ENCODE measurements at regions not wholly inside any gene's neighbourhood (a gene's known extent, or its start where the extent isn't known, plus 50 kb on each side); places are given as distances from the start of the nearest gene placed in this dataset.

DNA sequence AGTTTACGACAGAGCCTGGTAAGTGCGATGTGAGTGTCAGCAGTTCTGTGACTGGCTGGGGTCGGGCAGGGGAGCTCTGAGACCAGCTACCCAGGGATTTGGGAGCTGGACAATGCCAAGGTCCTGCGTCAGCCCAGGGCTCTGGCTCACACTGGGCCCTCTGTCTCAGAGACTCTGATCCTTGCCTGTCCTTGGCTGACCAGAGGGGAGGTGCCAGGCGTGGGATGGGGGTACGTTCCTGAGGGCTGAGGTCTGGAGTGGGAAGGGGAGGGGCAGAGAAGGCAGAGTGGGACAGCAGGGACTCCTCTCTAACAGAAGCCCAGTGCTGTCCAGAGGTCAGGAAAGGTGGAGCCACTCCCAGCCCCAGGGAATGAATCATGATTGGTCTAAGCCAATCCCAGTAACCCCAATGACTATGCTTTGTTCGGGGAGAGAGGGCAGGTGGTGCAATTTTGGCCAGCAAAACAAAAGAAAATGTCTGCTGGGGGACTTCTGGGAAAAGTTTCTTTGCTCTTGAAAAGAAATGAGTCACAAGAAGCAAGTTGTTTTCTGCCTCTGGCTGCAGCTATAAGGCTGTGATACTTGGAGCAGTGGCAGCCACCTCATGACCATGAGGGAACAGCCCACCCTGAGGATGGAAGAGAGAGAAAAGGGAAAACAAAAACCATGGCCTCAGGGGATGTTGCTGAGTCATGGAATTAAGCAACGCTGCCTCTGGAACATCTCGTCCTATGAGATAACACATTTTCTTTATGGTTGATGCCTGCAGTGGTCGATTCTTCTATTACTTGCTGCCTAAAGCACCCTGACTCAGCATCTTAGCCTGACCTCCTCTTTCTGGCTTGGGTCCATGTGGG lies 108.3 kb downstream of the CHST1 start:
- no peaks in the 10 kb centered on the region for H3K9me3 ChIP-seq (ENCODE audit: insufficient read depth, low read length)
- no peak overlapping the region for H3K4me2 ChIP-seq (ENCODE audit: low read length)
- no peak overlapping the region for H2AFZ ChIP-seq (ENCODE audit: low read depth, low read length)
- H4K20me1 ChIP-seq (ENCODE audit: insufficient read depth, low read length): no peaks in the 10 kb centered on the region
- no peaks in the 10 kb centered on the region for H3K36me3 ChIP-seq (replicated peaks; ENCODE audit: low read depth, low read length)
- H3K27ac ChIP-seq (ENCODE audit: low read length): no peak overlapping the region
- H3K9ac ChIP-seq (ENCODE audit: low read length): no peak overlapping the region
- no peaks in the 10 kb centered on the region for H3K79me2 ChIP-seq (ENCODE audit: low read length)
- no peak overlapping the region for H3K4me3 ChIP-seq (ENCODE audit: low read length)
- peaks cover 13% of the 10 kb centered on the region for H3K27me3 ChIP-seq (ENCODE audit: low read depth, low read length)
- TF ChIP-seq, protein P1, sequence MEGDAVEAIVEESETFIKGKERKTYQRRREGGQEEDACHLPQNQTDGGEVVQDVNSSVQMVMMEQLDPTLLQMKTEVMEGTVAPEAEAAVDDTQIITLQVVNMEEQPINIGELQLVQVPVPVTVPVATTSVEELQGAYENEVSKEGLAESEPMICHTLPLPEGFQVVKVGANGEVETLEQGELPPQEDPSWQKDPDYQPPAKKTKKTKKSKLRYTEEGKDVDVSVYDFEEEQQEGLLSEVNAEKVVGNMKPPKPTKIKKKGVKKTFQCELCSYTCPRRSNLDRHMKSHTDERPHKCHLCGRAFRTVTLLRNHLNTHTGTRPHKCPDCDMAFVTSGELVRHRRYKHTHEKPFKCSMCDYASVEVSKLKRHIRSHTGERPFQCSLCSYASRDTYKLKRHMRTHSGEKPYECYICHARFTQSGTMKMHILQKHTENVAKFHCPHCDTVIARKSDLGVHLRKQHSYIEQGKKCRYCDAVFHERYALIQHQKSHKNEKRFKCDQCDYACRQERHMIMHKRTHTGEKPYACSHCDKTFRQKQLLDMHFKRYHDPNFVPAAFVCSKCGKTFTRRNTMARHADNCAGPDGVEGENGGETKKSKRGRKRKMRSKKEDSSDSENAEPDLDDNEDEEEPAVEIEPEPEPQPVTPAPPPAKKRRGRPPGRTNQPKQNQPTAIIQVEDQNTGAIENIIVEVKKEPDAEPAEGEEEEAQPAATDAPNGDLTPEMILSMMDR (IDR thresholded peaks at IDR 0.05; ENCODE audit: low read depth, low read length): no peak
- no peak for TF ChIP-seq EZH2phosphoT487 (IDR thresholded peaks at IDR 0.05; ENCODE audit: low read depth)
- no peaks in the 10 kb centered on the region for H3K4me1 ChIP-seq (ENCODE audit: low read length)

DNA sequence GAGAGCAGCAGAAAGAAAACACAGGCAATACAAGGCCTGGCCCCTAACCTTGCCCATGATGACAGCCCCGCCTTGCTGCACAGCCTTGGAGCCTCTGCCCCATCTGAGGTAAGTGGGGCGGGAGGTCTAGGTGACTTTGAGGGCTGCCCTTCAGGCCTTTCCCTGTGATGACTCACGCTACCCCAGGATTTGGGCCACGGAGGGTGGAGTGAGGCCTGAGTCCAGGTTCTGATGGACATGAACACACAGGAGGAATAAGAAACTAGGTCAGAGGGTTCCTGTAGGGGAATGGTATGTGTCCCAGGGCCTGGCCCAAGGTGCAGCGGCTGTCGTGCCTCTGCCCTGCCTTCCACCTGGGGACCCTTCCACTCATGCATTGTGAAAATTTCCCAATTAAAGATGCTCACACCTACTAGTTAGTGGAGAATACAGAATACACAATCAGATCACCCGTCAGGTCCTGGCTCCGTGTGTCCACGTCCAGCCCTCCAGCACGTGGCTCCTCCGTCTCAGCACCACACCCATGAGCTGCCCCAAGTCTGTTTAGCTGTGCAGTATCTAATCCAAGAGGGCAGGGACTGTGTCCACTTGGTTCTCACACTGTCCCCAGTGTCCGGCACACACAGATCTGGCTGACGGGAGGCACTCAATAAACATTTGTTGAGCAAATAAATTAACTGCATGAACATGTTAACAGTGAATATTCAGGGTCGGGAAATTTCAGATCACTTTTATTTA lies 111.0 kb downstream of the CHST1 start:
- H4K20me1 ChIP-seq (ENCODE audit: insufficient read depth, low read length): no peaks in the 10 kb centered on the region
- H3K4me2 ChIP-seq (ENCODE audit: low read length): no peak overlapping the region
- H3K4me1 ChIP-seq (ENCODE audit: low read length): no peaks in the 10 kb centered on the region
- H3K27ac ChIP-seq (ENCODE audit: low read length): no peak overlapping the region
- TF ChIP-seq, protein P1 (IDR thresholded peaks at IDR 0.05; ENCODE audit: low read depth, low read length): no peak
- TF ChIP-seq EZH2phosphoT487 (IDR thresholded peaks at IDR 0.05; ENCODE audit: low read depth): no peak
- no peaks in the 10 kb centered on the region for H3K9me3 ChIP-seq (ENCODE audit: insufficient read depth, low read length)
- no peaks in the 10 kb centered on the region for H3K79me2 ChIP-seq (ENCODE audit: low read length)
- H3K36me3 ChIP-seq (replicated peaks; ENCODE audit: low read depth, low read length): no peaks in the 10 kb centered on the region
- H3K4me3 ChIP-seq (ENCODE audit: low read length): no peak overlapping the region
- H3K9ac ChIP-seq (ENCODE audit: low read length): no peak overlapping the region
- no peak overlapping the region for H2AFZ ChIP-seq (ENCODE audit: low read depth, low read length)
- peaks cover 13% of the 10 kb centered on the region for H3K27me3 ChIP-seq (ENCODE audit: low read depth, low read length)

DNA sequence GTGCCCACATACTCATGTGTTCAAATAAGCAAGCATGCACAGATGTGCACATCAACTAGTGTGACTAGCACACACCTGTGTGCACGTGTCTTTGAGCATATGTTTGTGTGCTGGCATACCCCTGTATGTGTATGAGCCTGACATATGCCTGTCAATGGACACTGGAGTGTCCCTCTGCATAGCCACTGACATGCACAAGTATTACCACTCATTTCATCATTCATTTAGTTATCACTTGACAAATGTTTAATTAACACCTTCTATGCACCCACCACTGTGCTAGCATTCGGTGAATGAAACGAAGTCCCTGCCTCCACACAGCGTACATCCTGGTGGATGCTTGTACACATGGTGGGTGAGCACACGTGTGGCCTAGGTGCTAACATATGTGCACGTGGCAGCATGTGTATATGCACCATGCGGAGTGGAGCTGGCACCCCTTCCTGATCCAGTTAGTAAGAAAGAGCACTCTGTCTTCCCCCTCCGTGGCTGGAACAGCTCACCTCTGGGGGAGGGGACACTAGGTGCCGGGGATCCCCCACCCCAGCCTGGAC lies 112.0 kb downstream of the CHST1 start:
- H2AFZ ChIP-seq (ENCODE audit: low read depth, low read length): no peak overlapping the region
- no peak overlapping the region for H3K4me3 ChIP-seq (ENCODE audit: low read length)
- no peak overlapping the region for H3K4me2 ChIP-seq (ENCODE audit: low read length)
- H3K27ac ChIP-seq (ENCODE audit: low read length): no peak overlapping the region
- no peak for TF ChIP-seq EZH2phosphoT487 (IDR thresholded peaks at IDR 0.05; ENCODE audit: low read depth)
- TF ChIP-seq, protein P1 (IDR thresholded peaks at IDR 0.05; ENCODE audit: low read depth, low read length): no peak
- no peaks in the 10 kb centered on the region for H3K79me2 ChIP-seq (ENCODE audit: low read length)
- H4K20me1 ChIP-seq (ENCODE audit: insufficient read depth, low read length): no peaks in the 10 kb centered on the region
- H3K4me1 ChIP-seq (ENCODE audit: low read length): no peaks in the 10 kb centered on the region
- no peaks in the 10 kb centered on the region for H3K9me3 ChIP-seq (ENCODE audit: insufficient read depth, low read length)
- no peak overlapping the region for H3K9ac ChIP-seq (ENCODE audit: low read length)
- H3K36me3 ChIP-seq (replicated peaks; ENCODE audit: low read depth, low read length): no peaks in the 10 kb centered on the region
- peaks cover 13% of the 10 kb centered on the region for H3K27me3 ChIP-seq (ENCODE audit: low read depth, low read length)

DNA sequence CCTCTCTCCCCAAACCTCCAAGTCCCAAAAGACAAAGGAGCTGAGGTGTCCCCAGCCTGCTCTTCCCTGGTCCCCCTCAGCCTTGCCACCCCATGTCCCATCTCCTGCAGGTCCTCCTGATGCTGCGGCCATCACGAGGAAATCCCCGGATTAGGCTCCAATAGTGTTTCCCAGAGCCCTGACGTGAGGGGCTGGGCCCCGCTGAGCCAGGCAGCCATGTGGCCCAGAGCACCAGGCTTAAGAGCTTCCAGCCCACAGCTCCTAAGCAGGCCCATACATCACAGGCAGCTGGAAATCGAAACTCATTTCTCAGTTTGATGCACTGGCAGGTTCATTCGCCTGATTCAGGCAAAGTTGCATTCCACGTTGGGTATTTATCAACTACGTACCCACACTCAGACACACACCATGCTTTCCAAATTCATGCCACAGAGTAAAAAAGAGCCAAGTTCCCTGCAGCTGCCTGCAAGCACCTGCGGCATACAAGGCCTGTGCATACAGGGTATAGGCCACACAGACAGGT lies 114.2 kb downstream of the CHST1 start:
- no peak overlapping the region for H3K27ac ChIP-seq (ENCODE audit: low read length)
- TF ChIP-seq, protein P1 (IDR thresholded peaks at IDR 0.05; ENCODE audit: low read depth, low read length): no peak
- TF ChIP-seq EZH2phosphoT487 (IDR thresholded peaks at IDR 0.05; ENCODE audit: low read depth): no peak
- H3K36me3 ChIP-seq (replicated peaks; ENCODE audit: low read depth, low read length): no peaks in the 10 kb centered on the region
- no peak overlapping the region for H2AFZ ChIP-seq (ENCODE audit: low read depth, low read length)
- H3K27me3 ChIP-seq (ENCODE audit: low read depth, low read length): peaks cover 18% of the 10 kb centered on the region
- H3K4me2 ChIP-seq (ENCODE audit: low read length): no peak overlapping the region
- H4K20me1 ChIP-seq (ENCODE audit: insufficient read depth, low read length): no peaks in the 10 kb centered on the region
- H3K4me3 ChIP-seq (ENCODE audit: low read length): no peak overlapping the region
- H3K9ac ChIP-seq (ENCODE audit: low read length): no peak overlapping the region
- no peaks in the 10 kb centered on the region for H3K79me2 ChIP-seq (ENCODE audit: low read length)
- no peaks in the 10 kb centered on the region for H3K9me3 ChIP-seq (ENCODE audit: insufficient read depth, low read length)
- no peaks in the 10 kb centered on the region for H3K4me1 ChIP-seq (ENCODE audit: low read length)

Data from OCI-LY3 (cell line).